ENCODE measurements at regions not wholly inside any gene's neighbourhood (a gene's known extent, or its start where the extent isn't known, plus 50 kb on each side); places are given as distances from the start of the nearest gene placed in this dataset.

DNA sequence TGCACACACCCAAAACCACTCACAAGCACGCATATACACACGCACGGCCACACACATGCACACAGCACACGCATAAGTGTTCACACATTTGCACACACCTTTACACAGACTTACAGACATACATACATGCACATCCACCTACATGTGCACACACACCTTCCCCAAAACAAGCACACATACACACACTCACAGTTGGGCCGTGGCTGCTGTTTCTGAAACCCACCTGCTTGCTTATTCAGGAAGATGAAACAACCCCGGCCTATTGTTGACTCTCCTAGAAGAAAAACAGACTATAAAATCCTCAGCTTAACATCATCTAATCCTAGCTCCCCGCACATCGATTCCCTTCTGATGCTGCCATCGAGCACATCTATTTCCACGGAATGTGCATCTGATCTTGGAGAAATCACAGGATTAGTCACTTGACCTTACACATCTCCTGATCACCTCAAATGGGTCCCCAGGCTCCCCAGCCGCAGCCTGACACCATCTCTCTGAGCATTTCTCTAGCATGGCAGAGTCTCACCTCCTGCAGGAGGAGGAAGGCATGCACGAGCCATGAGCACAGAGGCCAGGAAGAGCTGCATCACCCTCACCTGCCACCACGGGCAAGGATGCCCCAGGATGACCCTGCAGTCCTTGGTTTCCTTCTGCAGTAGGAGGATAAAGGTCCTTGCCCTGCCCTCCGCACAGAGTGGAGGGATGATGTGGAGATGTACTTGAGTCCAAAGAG, 105.8 kb upstream of the CDH5 start:
- TF ChIP-seq, protein P1, sequence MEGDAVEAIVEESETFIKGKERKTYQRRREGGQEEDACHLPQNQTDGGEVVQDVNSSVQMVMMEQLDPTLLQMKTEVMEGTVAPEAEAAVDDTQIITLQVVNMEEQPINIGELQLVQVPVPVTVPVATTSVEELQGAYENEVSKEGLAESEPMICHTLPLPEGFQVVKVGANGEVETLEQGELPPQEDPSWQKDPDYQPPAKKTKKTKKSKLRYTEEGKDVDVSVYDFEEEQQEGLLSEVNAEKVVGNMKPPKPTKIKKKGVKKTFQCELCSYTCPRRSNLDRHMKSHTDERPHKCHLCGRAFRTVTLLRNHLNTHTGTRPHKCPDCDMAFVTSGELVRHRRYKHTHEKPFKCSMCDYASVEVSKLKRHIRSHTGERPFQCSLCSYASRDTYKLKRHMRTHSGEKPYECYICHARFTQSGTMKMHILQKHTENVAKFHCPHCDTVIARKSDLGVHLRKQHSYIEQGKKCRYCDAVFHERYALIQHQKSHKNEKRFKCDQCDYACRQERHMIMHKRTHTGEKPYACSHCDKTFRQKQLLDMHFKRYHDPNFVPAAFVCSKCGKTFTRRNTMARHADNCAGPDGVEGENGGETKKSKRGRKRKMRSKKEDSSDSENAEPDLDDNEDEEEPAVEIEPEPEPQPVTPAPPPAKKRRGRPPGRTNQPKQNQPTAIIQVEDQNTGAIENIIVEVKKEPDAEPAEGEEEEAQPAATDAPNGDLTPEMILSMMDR (IDR thresholded peaks at IDR 0.05) = no peak
- TF ChIP-seq POLR2A (IDR thresholded peaks at IDR 0.05) = no peak
